Ureter (tissue), 1 donor: ENCODE measurements at regions not wholly inside any gene's neighbourhood (a gene's known extent, or its start where the extent isn't known, plus 50 kb on each side); places are given as distances from the start of the nearest gene placed in this dataset.

ENCODE experiments used
- DNase-seq: peaks from one replicate; pipeline ENCODE4 v3.0.0-alpha.2; 2020; ENCODE audit warnings: low spot score
- donor health status: DM: yes; HTN: yes; CAD: no.

GRCh38 chr2:129459881-129460280, 519.6 kb upstream of the RAB6C start:
- no peak for DNase-seq

- no peak for DNase-seq
These were observed 518.9 kb upstream of the RAB6C start for GRCh38 chr2:129460299-129461198.

- no peak for DNase-seq
These were observed 517.1 kb upstream of the RAB6C start for GRCh38 chr2:129462349-129462748.

GRCh38 chr2:129462967-129463366, 516.5 kb upstream of the RAB6C start:
- no peak for DNase-seq

- DNase-seq, result no peak
These were observed 515.4 kb upstream of the RAB6C start for GRCh38 chr2:129464036-129464435.

GRCh38 chr2:129464631-129465030, 514.8 kb upstream of the RAB6C start:
- DNase-seq, result no peak

- no peak for DNase-seq
These were observed 514.4 kb upstream of the RAB6C start for GRCh38 chr2:129465045-129465444.

GRCh38 chr2:129466389-129466788, 513.1 kb upstream of the RAB6C start:
- DNase-seq, result no peak

- no peak for DNase-seq
These were observed 512.3 kb upstream of the RAB6C start for GRCh38 chr2:129467012-129467779.

- no peak for DNase-seq
These were observed 511.5 kb upstream of the RAB6C start for GRCh38 chr2:129467941-129468340.

GRCh38 chr2:129468879-129469278, 510.6 kb upstream of the RAB6C start:
- DNase-seq, result no peak

- DNase-seq, result no peak
These were observed 510.1 kb upstream of the RAB6C start for GRCh38 chr2:129469389-129469788.

- no peak for DNase-seq
These were observed 509.6 kb upstream of the RAB6C start for GRCh38 chr2:129469871-129470270.

GRCh38 chr2:129478902-129479517, 500.5 kb upstream of the RAB6C start:
- no peak for DNase-seq

GRCh38 chr2:129479892-129480291, 499.6 kb upstream of the RAB6C start:
- no peak for DNase-seq

- no peak for DNase-seq
These were observed 498.7 kb upstream of the RAB6C start for GRCh38 chr2:129480790-129481189.

GRCh38 chr2:129481306-129482219, 497.9 kb upstream of the RAB6C start:
- DNase-seq, result no peak

- no peak for DNase-seq
These were observed 496.8 kb upstream of the RAB6C start for GRCh38 chr2:129482626-129483025.

GRCh38 chr2:129483366-129483765, 496.1 kb upstream of the RAB6C start:
- no peak for DNase-seq

- no peak for DNase-seq
These were observed 494.2 kb upstream of the RAB6C start for GRCh38 chr2:129484999-129485897.
